Coronary artery (tissue), 2 donors: ENCODE measurements at regions not wholly inside any gene's neighbourhood (a gene's known extent, or its start where the extent isn't known, plus 50 kb on each side); places are given as distances from the start of the nearest gene placed in this dataset.

Experiments used
- DNase-seq: peaks from one replicate; pipeline ENCODE4 v3.0.0-alpha.2; 2017; ENCODE audit warnings: low spot score
- H3K27ac ChIP-seq, 2 donors: fragments of 200-600 bp; sonication (generic); one replicate each; pipeline ENCODE4 v1.5.1; 2016 to 2019
- H3K4me3 ChIP-seq: fragments of 200-600 bp; sonication (generic); 2 replicates; pipeline ENCODE4 v1.5.1; 2016; ENCODE audit warnings: mild to moderate bottlenecking, moderate library complexity
- TF ChIP-seq, protein P1 (sequence below): fragments of 200-600 bp; sonication (generic); IDR thresholded peaks from one replicate; pipeline ENCODE4 v1.5.1; 2019; ENCODE audit warnings: antibody characterized with exemption

- TF ChIP-seq, protein P1, sequence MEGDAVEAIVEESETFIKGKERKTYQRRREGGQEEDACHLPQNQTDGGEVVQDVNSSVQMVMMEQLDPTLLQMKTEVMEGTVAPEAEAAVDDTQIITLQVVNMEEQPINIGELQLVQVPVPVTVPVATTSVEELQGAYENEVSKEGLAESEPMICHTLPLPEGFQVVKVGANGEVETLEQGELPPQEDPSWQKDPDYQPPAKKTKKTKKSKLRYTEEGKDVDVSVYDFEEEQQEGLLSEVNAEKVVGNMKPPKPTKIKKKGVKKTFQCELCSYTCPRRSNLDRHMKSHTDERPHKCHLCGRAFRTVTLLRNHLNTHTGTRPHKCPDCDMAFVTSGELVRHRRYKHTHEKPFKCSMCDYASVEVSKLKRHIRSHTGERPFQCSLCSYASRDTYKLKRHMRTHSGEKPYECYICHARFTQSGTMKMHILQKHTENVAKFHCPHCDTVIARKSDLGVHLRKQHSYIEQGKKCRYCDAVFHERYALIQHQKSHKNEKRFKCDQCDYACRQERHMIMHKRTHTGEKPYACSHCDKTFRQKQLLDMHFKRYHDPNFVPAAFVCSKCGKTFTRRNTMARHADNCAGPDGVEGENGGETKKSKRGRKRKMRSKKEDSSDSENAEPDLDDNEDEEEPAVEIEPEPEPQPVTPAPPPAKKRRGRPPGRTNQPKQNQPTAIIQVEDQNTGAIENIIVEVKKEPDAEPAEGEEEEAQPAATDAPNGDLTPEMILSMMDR, result no peak
- Histone ChIP-seq H3K27ac (no peak overlapping the region), H3K4me3 (no peak overlapping the region)
- DNase-seq, result no peak
Observed at GRCh38 chr9:81741103-81741502, 51.8 kb upstream of the TLE1 start.

- TF ChIP-seq, protein P1, result no peak
- no peak for DNase-seq
- H3K27ac ChIP-seq, result no peak overlapping the region
- H3K4me3 ChIP-seq, result no peak overlapping the region
Observed at GRCh38 chr9:81748091-81748490, 58.7 kb upstream of the TLE1 start.

DNA sequence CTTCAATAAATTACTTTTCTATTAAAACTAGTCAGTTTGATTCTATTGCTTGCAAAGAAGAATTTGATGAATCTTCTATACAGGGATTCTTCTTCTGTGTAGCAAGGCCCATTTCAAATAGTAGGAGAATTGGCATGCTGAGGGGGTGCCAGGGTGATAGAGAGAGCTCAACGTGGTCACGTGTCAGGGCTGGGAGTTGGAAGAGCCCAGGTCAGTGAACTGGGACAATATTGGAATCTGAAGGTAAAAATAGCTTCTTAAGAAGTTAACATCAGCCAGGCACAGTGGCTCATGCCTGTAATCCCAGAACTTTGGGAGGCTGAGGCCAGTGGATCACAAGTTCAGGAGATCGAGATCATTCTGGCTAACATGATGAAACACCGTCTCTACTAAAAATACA lies 64.1 kb upstream of the TLE1 start:
- Histone ChIP-seq H3K27ac (no peak overlapping the region), H3K4me3 (no peak overlapping the region)
- TF ChIP-seq, protein P1, result no peak
- DNase-seq, result no peak

- DNase-seq, result no peak
- TF ChIP-seq, protein P1, result no peak
Observed at GRCh38 chr9:81754245-81754644, 64.9 kb upstream of the TLE1 start.

GRCh38 chr9:81755721-81756120 lies 66.4 kb upstream of the TLE1 start:
- no peak for DNase-seq
- TF ChIP-seq, protein P1, result no peak
- Histone ChIP-seq H3K27ac (no peak overlapping the region), H3K4me3 (no peak overlapping the region)

More at GRCh38 chr9:81754245-81754644, 64.9 kb upstream of the TLE1 start:
- no peak overlapping the region for H3K4me3 ChIP-seq
- peak overlapping the region in 1 of 2 donors; percentile 70 for H3K27ac ChIP-seq

DNA sequence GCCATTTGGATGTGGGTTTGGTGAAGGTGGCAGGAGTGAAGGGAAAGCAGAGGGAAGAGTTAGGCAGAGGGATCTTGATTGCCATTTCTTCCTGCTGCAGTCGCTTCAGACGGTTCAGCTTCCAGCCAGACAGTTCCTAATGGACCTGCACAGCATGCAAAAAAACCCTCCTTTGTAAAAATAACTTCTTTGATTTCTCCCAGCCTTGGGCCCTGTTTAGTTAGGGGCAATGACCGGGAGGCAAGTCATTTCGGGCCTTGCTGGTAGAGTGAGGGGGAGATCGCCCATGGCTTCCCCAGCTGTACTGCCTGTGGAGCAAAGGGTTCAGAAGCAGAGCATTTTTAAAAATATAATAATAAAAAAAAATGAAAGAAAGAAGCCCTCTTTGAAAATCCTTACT lies 67.2 kb upstream of the TLE1 start:
- no peak for DNase-seq
- Histone ChIP-seq H3K4me3 (no peak overlapping the region), H3K27ac (no peak overlapping the region)
- TF ChIP-seq, protein P1, result no peak

- no peak overlapping the region for H3K27ac ChIP-seq
- no peak overlapping the region for H3K4me3 ChIP-seq
- no peak for DNase-seq
- TF ChIP-seq, protein P1, result no peak
Observed at GRCh38 chr9:81758123-81758797, 68.9 kb upstream of the TLE1 start.
